Pancreas (tissue), 10 donors: ENCODE measurements at regions not wholly inside any gene's neighbourhood (a gene's known extent, or its start where the extent isn't known, plus 50 kb on each side); places are given as distances from the start of the nearest gene placed in this dataset.
A peak's percentile ranks its signal among the peaks of the same experiment; 100 is the strongest.
"Not testable (repeated sequence)": the region's sequence is repeated elsewhere in the genome, so short reads cannot be mapped to it uniquely, and the experiment has no call there.

Experiments used
- ATAC-seq, 4 donors: fragments of 200-7000 bp; cut with Tn5 transposase; one replicate each; pipeline versions ENCODE4 v1.8.0 to v1.9.1; 2020; ENCODE audit warnings: mild to moderate bottlenecking in 4 of 4, moderate library complexity in 4 of 4
- DNase-seq, 6 donors: peaks; one replicate each; pipeline ENCODE4 v3.0.0-alpha.2; 2020
- FAIRE-seq: peaks from 2 replicates; lab custom pipeline; 2012; peaks lifted over from hg19 to GRCh38; lab: Jason Lieb, UNC
- H3K27ac ChIP-seq, 4 donors: fragments of 200-600 bp; sonication (generic); 1 replicate in 3 of 4; 2 replicates in 1 of 4; pipeline versions ENCODE4 v1.5.0 to v1.8.0; 2020
- H3K27me3 ChIP-seq, 4 donors: fragments of 200-600 bp; one replicate each; pipeline ENCODE4 v1.8.0; 2021
- H3K36me3 ChIP-seq, 3 donors: fragments of 200-600 bp; sonication (generic) in 1 of 3; one replicate each; pipeline versions ENCODE4 v1.5.0 to v1.8.0; 2020 to 2021
- H3K4me1 ChIP-seq, 3 donors: fragments of 200-600 bp; one replicate each; pipeline ENCODE4 v1.8.0; 2021
- H3K4me3 ChIP-seq, 4 donors: fragments of 200-600 bp; sonication (generic) in 2 of 4; one replicate each; pipeline versions ENCODE4 v1.5.0 to v1.8.0; 2020 to 2021
- H3K9me3 ChIP-seq, 4 donors: fragments of 200-600 bp; one replicate each; pipeline ENCODE4 v1.8.0; 2021
- CTCF ChIP-seq, 4 donors: fragments of 200-600 bp; sonication (generic) in 3 of 4; IDR thresholded peaks; one replicate each; pipeline versions ENCODE4 v1.5.0 to v1.8.0; 2021; ENCODE audit warnings: antibody characterized with exemption in 4 of 4
- WGBS, 2 donors: extraction: QIAGEN DNeasy Blood & Tissue Kit; methylation state at CpG; one replicate each; pipeline ENCODE4 v1.1.7; 2013; 5-methylcytosine and 5-hydroxymethylcytosine counted together
- intact Hi-C, 3 donors: fragments of 100-400 bp; cut with DNase I; formaldehyde crosslinking; loops; one replicate each; pipeline versions ENCODE4 v1.11.1 to v1.14.2; 2022
- donor health status: healthy with polysubstance abuse.
- donor health status: DM: no; HTN: no; CAD: no; lungs with moderate emphysema.
- donor health status: DM: no; HTN: no; CAD: no.
- donor health status: control.
- donor health status: control.
- donor health status: Bipolar disorder and iron deficiency.
- donor health status: DM: yes; HTN: yes; CAD: no.
- donor health status: DM: no; HTN: no; CAD: no.
- donor health status: DM: no; HTN: no; CAD: no.
- donor health status: DM: yes; HTN: yes; CAD: no.

- H3K27me3 ChIP-seq = no peaks in the 10 kb centered on the region
- TF ChIP-seq CTCF (IDR thresholded peaks at IDR 0.05) = no peak
- no peaks in the 10 kb centered on the region for H3K4me1 ChIP-seq
- no peak overlapping the region for H3K4me3 ChIP-seq
- H3K9me3 ChIP-seq = no peaks in the 10 kb centered on the region
- 41 to 79% methylated on average over 2 of the region's 2 CpGs for WGBS, 2 donors
- no peak overlapping the region for H3K27ac ChIP-seq
- peak in 1 of 4 donors; percentile 16 for ATAC-seq
- intact Hi-C loops = no loop called here
- no peaks in the 10 kb centered on the region for H3K36me3 ChIP-seq
- no peak for FAIRE-seq
- no peak for DNase-seq
Observed at GRCh38 chr20:54792688-54793087, 317.3 kb downstream of the DOK5 start.

- ATAC-seq, FAIRE-seq, H3K4me3 ChIP-seq: not testable (repeated sequence)
Observed at GRCh38 chr20:54788260-54788659, 312.9 kb downstream of the DOK5 start.

GRCh38 chr20:54782758-54783157, 307.4 kb downstream of the DOK5 start:
- H3K36me3 ChIP-seq, ATAC-seq, H3K27me3 ChIP-seq, H3K27ac ChIP-seq, H3K9me3 ChIP-seq, intact Hi-C loops, H3K4me1 ChIP-seq, FAIRE-seq, DNase-seq, H3K4me3 ChIP-seq: not testable (repeated sequence)
- WGBS, 2 donors = 67 to 77% methylated on average over 8 to 9 of the region's 9 CpGs

More at GRCh38 chr20:54788260-54788659, 312.9 kb downstream of the DOK5 start:
- 79 to 91% methylated on average over 4 of the region's 4 CpGs for WGBS, 2 donors
- DNase-seq, H3K27ac ChIP-seq, H3K27me3 ChIP-seq, intact Hi-C loops, H3K4me1 ChIP-seq, H3K9me3 ChIP-seq, H3K36me3 ChIP-seq: not testable (repeated sequence)

- no peak for FAIRE-seq
- no peak for DNase-seq
- no peak overlapping the region for H3K4me3 ChIP-seq
- no peak overlapping the region for H3K27ac ChIP-seq
- intact Hi-C loops = no loop called here
- no peaks in the 10 kb centered on the region for H3K36me3 ChIP-seq
- no peak for TF ChIP-seq CTCF (IDR thresholded peaks at IDR 0.05)
- no peaks in the 10 kb centered on the region for H3K9me3 ChIP-seq
- ATAC-seq = no peak
- no peaks in the 10 kb centered on the region for H3K4me1 ChIP-seq
- no peaks in the 10 kb centered on the region for H3K27me3 ChIP-seq
- WGBS, 2 donors = 58 to 68% methylated on average over 5 of the region's 5 CpGs
Observed at GRCh38 chr20:54774426-54774825, 299.0 kb downstream of the DOK5 start.

GRCh38 chr20:54773643-54774000, 298.2 kb downstream of the DOK5 start:
- Histone ChIP-seq H3K4me1 (no peaks in the 10 kb centered on the region), H3K4me3 (no peak overlapping the region), H3K27ac (no peak overlapping the region), H3K36me3 (no peaks in the 10 kb centered on the region), H3K9me3 (no peaks in the 10 kb centered on the region), H3K27me3 (no peaks in the 10 kb centered on the region)
- FAIRE-seq = no peak
- intact Hi-C loops = no loop called here
- no peak for TF ChIP-seq CTCF (IDR thresholded peaks at IDR 0.05)
- DNase-seq = no peak
- no peak for ATAC-seq
- WGBS, 2 donors = 79 to 91% methylated on average over 8 of the region's 8 CpGs

- 60 to 71% methylated on average over 4 of the region's 4 CpGs for WGBS, 2 donors
- H3K27me3 ChIP-seq = no peaks in the 10 kb centered on the region
- no peak for FAIRE-seq
- H3K9me3 ChIP-seq = no peaks in the 10 kb centered on the region
- H3K4me3 ChIP-seq = no peak overlapping the region
- intact Hi-C loops = no loop called here
- DNase-seq = no peak
- no peak for TF ChIP-seq CTCF (IDR thresholded peaks at IDR 0.05)
- H3K36me3 ChIP-seq = no peaks in the 10 kb centered on the region
- ATAC-seq = peak in 1 of 4 donors; percentile 14
- no peak overlapping the region for H3K27ac ChIP-seq
- H3K4me1 ChIP-seq = no peaks in the 10 kb centered on the region
Observed at GRCh38 chr20:54772893-54773642, 297.7 kb downstream of the DOK5 start.
